Ascending aorta (tissue), 2 donors: ENCODE measurements at regions not wholly inside any gene's neighbourhood (a gene's known extent, or its start where the extent isn't known, plus 50 kb on each side); places are given as distances from the start of the nearest gene placed in this dataset.
A peak's percentile ranks its signal among the peaks of the same experiment; 100 is the strongest.
"Not testable (repeated sequence)": the region's sequence is repeated elsewhere in the genome, so short reads cannot be mapped to it uniquely, and the experiment has no call there.

ENCODE experiments used
- DNase-seq, 2 donors: peaks; one replicate each; pipeline ENCODE4 v3.0.0-alpha.2; 2019; ENCODE audit warnings: low spot score in 2 of 2
- H3K27ac ChIP-seq, 2 donors: fragments of 200-600 bp; sonication (generic); one replicate each; pipeline ENCODE4 v1.5.1; 2016 to 2017; ENCODE audit warnings: mild to moderate bottlenecking in 1 of 2
- H3K27me3 ChIP-seq: fragments of 200-600 bp; sonication (generic); one replicate; pipeline ENCODE4 v1.5.1; 2017
- H3K36me3 ChIP-seq, 2 donors: fragments of 200-600 bp; sonication (generic); one replicate each; pipeline ENCODE4 v1.5.1; 2016
- H3K4me1 ChIP-seq, 2 donors: fragments of 200-600 bp; sonication (generic); one replicate each; pipeline ENCODE4 v1.5.1; 2016 to 2017; ENCODE audit warnings: mild to moderate bottlenecking in 1 of 2
- H3K4me3 ChIP-seq, 2 donors: fragments of 200-600 bp; sonication (generic); one replicate each; pipeline ENCODE4 v1.5.1; 2016 to 2017; ENCODE audit warnings: mild to moderate bottlenecking in 1 of 2
- H3K9me3 ChIP-seq, 2 donors: fragments of 200-600 bp; sonication (generic); one replicate each; pipeline ENCODE4 v1.5.1; 2016
- intact Hi-C: fragments of 100-400 bp; cut with DNase I; formaldehyde crosslinking; loops from one replicate; pipeline ENCODE4 v1.15.1; 2023
- TF ChIP-seq, protein P1 (sequence below), 3 experiments: fragments of 200-600 bp in 2 of 3; fragments of 450-650 bp in 1 of 3; sonication (generic) in 2 of 3; IDR thresholded peaks; one replicate each; pipeline ENCODE4 v1.5.1; 2016 to 2019; ENCODE audit warnings: antibody characterized with exemption in 3 of 3, mild to moderate bottlenecking in 1 of 3, moderate library complexity in 1 of 3

DNA sequence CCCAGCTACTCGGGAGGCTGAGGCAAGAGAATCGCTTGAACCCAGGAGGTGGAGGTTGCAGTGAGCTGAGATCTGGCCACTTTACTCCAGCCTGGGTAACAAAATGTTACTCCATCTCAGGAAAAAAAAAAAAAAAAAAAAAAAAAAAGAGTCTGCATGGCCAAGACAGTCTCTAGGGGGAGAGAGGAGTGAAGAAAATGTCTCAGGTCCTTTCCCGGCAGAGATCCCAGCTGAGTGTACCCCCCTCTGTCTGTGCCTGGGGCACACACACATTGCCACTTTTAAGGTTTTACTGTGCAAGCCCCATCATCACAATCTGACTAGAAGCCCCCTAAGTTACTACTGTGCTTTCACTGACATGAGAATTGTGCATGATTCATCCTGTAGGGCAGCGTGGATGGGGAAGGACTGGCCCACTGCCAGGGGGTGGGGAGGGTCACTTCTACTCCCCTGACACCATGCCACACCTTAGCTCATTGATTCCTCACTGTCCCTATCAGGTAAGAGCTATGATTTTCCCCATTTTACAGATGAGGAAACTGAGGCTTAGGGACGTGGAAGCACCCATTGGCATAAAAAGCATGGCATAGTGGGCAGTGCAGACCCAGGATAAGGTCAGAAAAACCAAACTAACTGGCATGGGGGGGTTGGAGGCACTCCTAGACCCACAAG lies 102.3 kb upstream of the LARP1 start:
- H3K27me3 ChIP-seq: no peaks in the 10 kb centered on the region
- no peaks in the 10 kb centered on the region for H3K4me1 ChIP-seq
- H3K9me3 ChIP-seq: no peaks in the 10 kb centered on the region
- H3K4me3 ChIP-seq: no peak overlapping the region
- intact Hi-C loops: loop anchor here (5.0 kb wide), 1 partner anchor 139 kb away; no protein-coding TSS in a partner anchor
- TF ChIP-seq, protein P1, sequence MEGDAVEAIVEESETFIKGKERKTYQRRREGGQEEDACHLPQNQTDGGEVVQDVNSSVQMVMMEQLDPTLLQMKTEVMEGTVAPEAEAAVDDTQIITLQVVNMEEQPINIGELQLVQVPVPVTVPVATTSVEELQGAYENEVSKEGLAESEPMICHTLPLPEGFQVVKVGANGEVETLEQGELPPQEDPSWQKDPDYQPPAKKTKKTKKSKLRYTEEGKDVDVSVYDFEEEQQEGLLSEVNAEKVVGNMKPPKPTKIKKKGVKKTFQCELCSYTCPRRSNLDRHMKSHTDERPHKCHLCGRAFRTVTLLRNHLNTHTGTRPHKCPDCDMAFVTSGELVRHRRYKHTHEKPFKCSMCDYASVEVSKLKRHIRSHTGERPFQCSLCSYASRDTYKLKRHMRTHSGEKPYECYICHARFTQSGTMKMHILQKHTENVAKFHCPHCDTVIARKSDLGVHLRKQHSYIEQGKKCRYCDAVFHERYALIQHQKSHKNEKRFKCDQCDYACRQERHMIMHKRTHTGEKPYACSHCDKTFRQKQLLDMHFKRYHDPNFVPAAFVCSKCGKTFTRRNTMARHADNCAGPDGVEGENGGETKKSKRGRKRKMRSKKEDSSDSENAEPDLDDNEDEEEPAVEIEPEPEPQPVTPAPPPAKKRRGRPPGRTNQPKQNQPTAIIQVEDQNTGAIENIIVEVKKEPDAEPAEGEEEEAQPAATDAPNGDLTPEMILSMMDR (IDR thresholded peaks at IDR 0.05): no peak
- no peaks in the 10 kb centered on the region for H3K36me3 ChIP-seq
- no peak overlapping the region for H3K27ac ChIP-seq
- DNase-seq: no peak

DNA sequence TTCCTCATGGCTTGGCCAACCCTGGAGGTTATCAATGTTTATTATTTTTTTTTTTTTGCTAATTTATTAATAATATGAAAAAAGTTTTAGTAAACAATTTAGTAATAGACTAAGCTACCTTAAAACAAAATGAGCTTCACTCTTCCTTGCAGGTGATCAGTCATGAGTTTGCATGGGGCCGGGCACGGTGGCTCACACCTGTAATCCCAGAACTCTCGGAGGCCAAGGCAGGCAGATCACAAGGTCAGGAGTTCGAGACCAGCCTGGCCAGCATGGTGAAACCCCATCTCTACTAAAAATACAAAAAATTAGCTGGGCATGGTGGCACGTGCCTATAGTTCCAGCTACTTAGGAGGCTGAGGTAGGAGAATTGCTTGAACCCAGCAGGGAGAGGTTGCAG lies 103.4 kb upstream of the LARP1 start:
- H3K9me3 ChIP-seq, DNase-seq, H3K36me3 ChIP-seq, H3K4me3 ChIP-seq, H3K27ac ChIP-seq, H3K27me3 ChIP-seq, H3K4me1 ChIP-seq: not testable (repeated sequence)
- intact Hi-C loops: loop anchor here (2.0 to 5.0 kb wide), 2 partner anchors 31 to 141 kb away; no protein-coding TSS in a partner anchor

DNA sequence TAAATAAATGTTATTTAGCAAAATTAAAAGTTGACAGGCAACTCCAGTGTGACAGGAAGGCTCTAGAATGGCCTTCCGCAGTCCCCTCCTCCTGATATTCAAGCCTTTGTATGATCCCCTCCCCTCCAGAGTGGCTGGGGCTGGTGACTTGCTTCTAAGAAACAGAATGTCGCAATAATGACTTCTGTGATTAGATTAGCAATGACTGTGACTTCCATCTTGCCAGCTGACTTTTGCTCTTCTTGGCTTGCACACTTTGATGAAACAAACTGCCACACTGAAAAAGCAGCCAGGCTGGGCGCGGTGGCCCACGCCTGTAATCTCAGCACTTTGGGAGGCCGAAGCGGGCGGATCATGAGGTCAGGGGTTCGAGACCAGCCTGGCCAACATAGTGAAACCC lies 106.5 kb upstream of the LARP1 start:
- H3K9me3 ChIP-seq: no peaks in the 10 kb centered on the region
- TF ChIP-seq, protein P1 (IDR thresholded peaks at IDR 0.05): no peak
- no peak overlapping the region for H3K27ac ChIP-seq
- H3K4me3 ChIP-seq: no peak overlapping the region
- H3K4me1 ChIP-seq: peaks cover 0 to 9% of the 10 kb centered on the region in 2 donors
- no peaks in the 10 kb centered on the region for H3K27me3 ChIP-seq
- no peaks in the 10 kb centered on the region for H3K36me3 ChIP-seq
- no peak for DNase-seq
- intact Hi-C loops: loop anchor here (10.0 kb wide), 1 partner anchor 286 kb away; the partner anchor contains the start of gene GEMIN5

DNA sequence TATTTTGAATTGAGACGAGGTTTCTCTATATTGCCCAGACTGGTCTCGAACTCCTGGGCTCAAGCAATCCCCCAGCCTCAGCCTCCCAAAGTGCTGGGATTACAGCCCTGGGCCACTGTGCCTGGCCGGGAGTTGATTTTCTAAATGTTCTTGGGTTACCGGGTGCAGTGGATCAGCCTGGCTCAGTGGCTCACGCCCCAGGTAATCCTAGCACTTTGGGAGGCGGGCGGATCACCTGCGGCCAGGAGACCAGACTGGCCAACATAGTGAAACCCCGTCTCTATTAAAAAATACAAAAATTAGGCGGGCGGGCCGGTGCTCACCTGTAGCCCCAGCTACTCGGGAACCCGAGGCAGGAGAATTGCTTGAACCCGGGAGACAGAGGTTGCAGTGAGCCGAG lies 106.9 kb upstream of the LARP1 start:
- intact Hi-C loops: loop anchor here (10.0 kb wide), 1 partner anchor 287 kb away; the partner anchor contains the start of gene GEMIN5
- no peaks in the 10 kb centered on the region for H3K36me3 ChIP-seq

DNA sequence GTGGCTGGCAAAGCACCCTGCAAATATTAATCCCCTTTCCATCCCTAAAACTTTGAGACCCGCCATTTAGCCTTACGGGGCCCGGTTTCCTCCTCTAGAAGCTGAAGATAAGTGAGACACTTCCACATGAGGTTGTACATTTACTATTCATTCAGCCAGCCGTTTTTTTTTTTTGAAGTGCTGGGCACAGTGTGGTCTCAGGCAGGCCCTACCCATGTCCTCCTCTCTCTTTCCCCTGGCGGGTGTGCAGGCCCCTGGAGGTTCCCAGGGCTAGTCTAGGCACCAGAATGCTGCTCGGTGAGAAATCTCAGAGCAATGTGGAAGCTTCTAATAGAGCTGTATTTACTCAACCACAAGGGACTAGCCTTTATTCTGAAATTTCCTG lies 107.4 kb upstream of the LARP1 start:
- H3K9me3 ChIP-seq: no peaks in the 10 kb centered on the region
- H3K27me3 ChIP-seq: no peaks in the 10 kb centered on the region
- no peaks in the 10 kb centered on the region for H3K36me3 ChIP-seq
- TF ChIP-seq, protein P1 (IDR thresholded peaks at IDR 0.05): no peak
- H3K4me1 ChIP-seq: peaks cover 0 to 9% of the 10 kb centered on the region in 2 donors
- no peak overlapping the region for H3K27ac ChIP-seq
- peak overlapping the region; percentile 18 to 61 for H3K4me3 ChIP-seq
- DNase-seq: no peak
- intact Hi-C loops: loop anchor here (10.0 kb wide), 1 partner anchor 287 kb away; the partner anchor contains the start of gene GEMIN5

More for the DNA sequence above, 106.9 kb upstream of the LARP1 start:
- DNase-seq: no peak
- no peaks in the 10 kb centered on the region for H3K9me3 ChIP-seq
- H3K27ac ChIP-seq: no peak overlapping the region
- H3K27me3 ChIP-seq: no peaks in the 10 kb centered on the region
- H3K4me3 ChIP-seq: no peak overlapping the region
- TF ChIP-seq, protein P1 (IDR thresholded peaks at IDR 0.05): no peak
- peaks cover 0 to 9% of the 10 kb centered on the region in 2 donors for H3K4me1 ChIP-seq

DNA sequence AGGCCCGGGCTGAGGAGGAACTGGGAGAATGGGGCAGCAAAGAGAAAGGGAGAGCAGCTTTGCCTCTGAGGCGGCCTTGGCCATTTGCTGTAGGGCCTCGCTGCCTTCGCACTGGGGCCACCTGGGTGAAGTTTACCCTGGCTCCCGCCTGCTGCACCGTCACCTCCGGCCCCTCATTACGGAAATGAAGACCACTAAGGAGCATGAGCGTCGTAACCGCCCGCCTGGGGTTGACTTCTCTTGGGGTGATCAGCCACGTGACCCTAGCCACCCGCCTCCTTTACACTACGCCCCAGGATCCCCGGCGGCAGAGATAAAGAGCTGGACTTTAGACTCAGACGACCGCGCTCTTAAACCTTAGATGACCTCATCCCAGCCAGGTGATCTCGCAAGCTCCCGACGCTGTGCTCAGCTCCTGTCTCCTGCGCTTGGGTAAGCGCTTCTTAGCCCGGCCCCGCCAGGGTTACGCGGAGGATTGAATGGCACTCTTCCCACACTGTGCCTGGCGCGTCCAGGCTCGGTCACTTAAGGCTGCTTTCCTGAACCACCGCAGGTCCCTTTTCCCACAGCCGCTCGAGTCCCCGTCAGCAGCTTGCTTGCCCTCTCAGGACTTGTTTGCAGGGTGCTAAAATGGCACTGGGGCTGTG lies 107.9 kb upstream of the LARP1 start:
- Histone ChIP-seq H3K9me3 (no peaks in the 10 kb centered on the region), H3K27me3 (no peaks in the 10 kb centered on the region), H3K27ac (no peak overlapping the region), H3K4me1 (peaks cover 0 to 9% of the 10 kb centered on the region in 2 donors), H3K36me3 (no peaks in the 10 kb centered on the region), H3K4me3 (peak overlapping the region; percentile 18 to 61)
- no peak for DNase-seq
- TF ChIP-seq, protein P1 (IDR thresholded peaks at IDR 0.05): no peak
- intact Hi-C loops: loop anchor here (10.0 kb wide), 1 partner anchor 288 kb away; the partner anchor contains the start of gene GEMIN5
